Forelimb muscle (tissue), 1 donor: ENCODE measurements at regions not wholly inside any gene's neighbourhood (a gene's known extent, or its start where the extent isn't known, plus 50 kb on each side); places are given as distances from the start of the nearest gene placed in this dataset.

Source experiments
- DNase-seq: peaks from one replicate; pipeline ENCODE4 v3.0.0-alpha.2; 2013; ENCODE audit warnings: low read depth

DNA sequence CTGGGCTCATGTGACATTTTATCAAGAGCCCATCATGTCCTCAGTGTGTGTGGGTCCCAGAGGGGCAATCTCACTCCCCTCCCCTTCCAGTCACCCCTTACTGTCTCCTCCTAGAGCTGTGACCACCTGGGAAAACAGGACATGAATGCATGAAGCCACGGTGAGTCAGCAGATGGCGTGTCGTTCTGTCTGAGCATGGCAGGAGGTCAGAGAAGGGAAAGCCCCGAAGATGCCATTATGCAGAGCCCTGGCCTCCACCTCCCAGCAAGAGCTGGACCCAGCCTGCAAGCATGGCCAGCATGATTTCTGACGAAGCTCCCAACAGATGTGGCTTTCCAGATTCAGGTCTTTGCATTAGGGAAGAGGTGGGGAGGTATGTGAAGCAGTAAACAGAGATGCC is 118.5 kb downstream of the TLE3 start:
- no peak for DNase-seq

GRCh38 chr15:69979783-69980182 is 117.9 kb downstream of the TLE3 start:
- DNase-seq: no peak

- DNase-seq: no peak
These were observed 117.2 kb downstream of the TLE3 start for GRCh38 chr15:69980341-69981059.

- no peak for DNase-seq
These were observed 115.7 kb downstream of the TLE3 start for GRCh38 chr15:69982037-69982436.

DNA sequence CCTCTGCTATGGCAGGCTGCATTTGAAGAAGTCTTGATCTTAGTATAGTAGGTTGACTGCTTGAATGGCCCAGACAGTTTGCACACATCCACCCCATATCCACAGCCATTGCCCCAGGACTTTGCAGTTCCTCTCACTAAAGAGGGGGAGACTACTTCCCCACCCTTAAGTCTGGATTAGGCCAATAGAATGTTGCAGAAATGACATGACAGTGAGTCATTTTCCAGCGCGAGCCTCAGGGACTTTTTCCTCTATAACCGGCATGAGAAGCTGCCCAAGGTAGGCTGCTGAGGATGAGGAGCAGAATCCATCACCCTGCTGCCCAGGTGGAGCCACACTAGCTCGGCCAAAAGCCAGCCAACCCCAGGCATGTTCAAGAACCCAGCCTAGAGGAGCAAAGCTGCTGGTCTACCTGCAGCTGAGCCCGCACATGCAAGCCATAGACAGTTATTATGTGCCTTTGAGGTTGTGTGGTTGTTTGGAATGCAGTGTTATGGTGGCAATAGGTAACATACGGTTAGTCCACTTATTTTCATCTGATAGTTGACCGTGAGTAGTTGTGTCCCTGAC is 113.9 kb downstream of the TLE3 start:
- DNase-seq: no peak

- no peak for DNase-seq
These were observed 109.9 kb downstream of the TLE3 start for GRCh38 chr15:69987492-69988489.

DNA sequence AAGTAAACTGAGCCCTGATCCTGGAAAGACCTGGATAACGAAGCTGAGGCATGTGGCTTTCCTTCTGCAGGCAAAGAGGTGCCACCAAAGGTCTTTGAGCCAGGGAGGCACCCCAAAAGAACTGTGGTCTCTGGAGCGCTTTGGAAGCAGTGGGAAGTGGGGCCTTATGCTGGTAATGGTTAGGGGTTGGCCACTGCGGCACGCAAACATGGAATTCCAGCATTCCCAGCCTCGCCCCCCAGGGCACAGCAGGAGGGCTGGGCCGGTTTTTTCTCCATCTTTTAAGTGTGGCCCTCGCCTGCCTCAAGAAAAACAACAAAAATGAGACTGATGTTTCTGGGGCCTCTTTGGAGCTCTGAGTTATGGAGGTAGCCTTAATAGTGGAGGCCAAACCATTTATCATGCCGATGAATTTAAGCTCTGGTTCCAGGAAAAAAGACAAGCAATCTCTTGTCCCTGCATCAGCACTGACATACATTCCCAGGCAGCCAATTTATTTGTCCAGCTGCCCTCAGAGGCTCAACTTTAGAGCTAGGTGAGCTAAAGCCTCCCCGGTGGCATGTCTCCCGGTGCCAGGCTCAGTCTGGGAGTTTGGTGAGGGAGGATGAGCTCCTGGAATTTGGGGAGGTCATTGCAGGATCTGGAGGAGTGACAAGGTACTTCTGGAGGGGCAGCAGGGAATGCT is 109.0 kb downstream of the TLE3 start:
- no peak for DNase-seq

GRCh38 chr15:69990566-69991421 is 106.9 kb downstream of the TLE3 start:
- no peak for DNase-seq

DNA sequence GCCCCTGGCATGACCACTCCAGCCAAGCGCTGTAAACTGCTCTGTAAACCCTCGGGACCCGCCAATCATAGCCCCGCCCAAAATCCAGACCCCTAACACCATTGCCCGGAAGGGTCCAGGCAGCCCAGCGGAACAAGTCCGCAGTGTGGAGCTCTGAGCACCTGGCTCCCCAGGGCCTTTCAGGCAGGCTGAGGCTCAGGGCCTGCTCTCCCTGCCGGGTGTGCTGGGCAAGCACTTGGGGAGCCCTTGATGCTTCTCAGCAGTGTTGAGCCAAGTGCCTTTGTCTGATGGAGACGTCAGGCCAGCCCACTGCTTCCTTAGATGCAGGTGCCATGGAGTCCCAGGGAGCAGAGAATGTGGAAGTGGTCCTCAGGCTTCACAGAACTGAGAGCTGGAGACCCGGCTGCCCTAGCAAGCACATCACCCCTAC is 106.2 kb downstream of the TLE3 start:
- DNase-seq: no peak

DNA sequence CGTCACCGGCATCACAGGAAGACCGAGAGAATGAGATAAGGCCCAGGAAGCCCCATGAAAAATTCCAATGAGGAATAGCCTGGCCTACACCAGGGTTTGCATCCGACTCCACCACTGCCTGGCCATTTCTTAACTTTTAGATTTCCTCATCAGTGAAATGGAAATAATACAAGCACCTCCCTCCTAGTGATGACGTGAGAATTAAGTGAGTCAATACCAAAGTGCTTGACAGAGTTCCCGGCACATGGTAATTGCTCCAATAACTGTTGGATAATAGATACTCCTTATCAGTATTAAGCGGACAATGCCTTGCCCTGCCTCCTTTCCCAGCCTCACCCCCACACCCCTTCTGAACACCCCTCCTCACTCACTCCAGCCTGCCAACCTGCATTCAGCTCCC is 105.4 kb downstream of the TLE3 start:
- no peak for DNase-seq

GRCh38 chr15:69994429-69995205 is 103.1 kb downstream of the TLE3 start:
- DNase-seq: no peak

DNA sequence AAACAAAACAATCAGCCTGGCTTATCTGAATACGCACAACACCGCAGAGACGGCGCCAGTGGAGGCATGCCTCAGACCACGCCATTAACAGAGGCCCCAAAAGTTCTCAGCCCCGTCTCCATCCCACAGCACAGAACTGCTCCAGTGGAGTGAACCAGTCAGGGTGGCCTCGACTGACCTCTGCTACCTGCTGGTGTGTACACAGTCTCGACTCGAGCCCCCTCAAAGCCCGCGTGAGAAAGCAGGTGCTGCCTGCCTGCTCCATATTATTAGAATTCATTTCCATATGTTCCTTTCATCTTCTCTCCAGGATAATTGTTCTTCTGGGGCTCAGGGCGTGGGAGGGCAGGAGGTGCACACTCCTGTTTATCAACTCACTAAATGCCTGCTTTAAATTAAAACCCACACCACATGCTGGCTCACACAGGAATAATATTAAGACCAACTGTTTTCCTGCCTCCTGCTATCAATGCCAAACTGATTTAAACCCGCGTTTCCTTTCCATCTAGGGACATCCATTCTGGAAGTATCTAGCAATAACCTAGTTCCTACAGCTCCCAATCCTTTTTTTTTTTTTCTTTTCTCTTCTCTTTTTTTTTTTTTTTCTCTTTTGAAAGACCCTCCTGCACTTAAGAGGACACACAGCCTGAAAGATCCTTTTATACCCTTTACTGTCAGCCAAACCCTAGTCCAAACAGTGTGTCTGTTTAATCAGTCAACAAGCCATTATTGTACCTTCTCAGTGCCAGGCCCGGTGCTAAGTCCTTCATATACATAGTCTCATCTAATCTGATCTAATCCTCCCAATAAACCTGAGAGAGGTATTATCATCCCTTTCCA is 101.2 kb downstream of the TLE3 start:
- DNase-seq: no peak

DNA sequence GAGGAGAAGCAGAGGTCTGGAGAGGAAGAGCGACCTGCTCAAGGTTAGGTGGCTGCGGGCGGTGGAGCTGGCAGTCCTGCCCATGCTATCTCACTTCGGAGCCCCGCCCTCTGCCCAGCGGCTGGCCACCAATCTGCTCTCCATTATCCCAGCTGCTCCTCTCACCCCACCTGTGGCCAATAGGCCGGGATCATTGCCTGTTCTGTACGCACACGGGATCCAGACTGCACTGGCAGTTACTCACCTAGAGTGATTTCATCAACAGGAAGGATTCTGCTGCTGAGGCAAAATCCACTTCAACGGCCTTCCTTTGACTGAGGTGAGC is 100.6 kb downstream of the TLE3 start:
- no peak for DNase-seq
